ENCODE measurements at regions not wholly inside any gene's neighbourhood (a gene's known extent, or its start where the extent isn't known, plus 50 kb on each side); places are given as distances from the start of the nearest gene placed in this dataset.

GRCh38 chr1:4298361-4299083 lies 355.9 kb upstream of the AJAP1 start:
- WGBS (ENCODE audit: insufficient coverage, low coverage, low lambda C conversion rate, missing lambda C conversion rate), result 51% methylated on average over 10 of the region's 12 CpGs
- ATAC-seq, result no peak
- TF ChIP-seq POLR2A (IDR thresholded peaks at IDR 0.05) (no peak), CTCF (IDR thresholded peaks at IDR 0.05) (no peak)

GRCh38 chr1:4301007-4301406 lies 353.4 kb upstream of the AJAP1 start:
- DNase-seq, result no peak
- Histone ChIP-seq H3K36me3 (no peaks in the 10 kb centered on the region), H3K27ac (no peak overlapping the region), H3K9me3 (no peaks in the 10 kb centered on the region), H3K4me3 (no peak overlapping the region), H3K27me3 (no peaks in the 10 kb centered on the region), H3K4me1 (no peaks in the 10 kb centered on the region)
- no peak for ATAC-seq
- 37% methylated on average over 4 of the region's 8 CpGs for WGBS (ENCODE audit: insufficient coverage, low coverage, low lambda C conversion rate, missing lambda C conversion rate)
- no peak for TF ChIP-seq POLR2A (IDR thresholded peaks at IDR 0.05)
- no peak for TF ChIP-seq CTCF (IDR thresholded peaks at IDR 0.05)
- intact Hi-C loops (cut with DNase I), result no loop called here

More at GRCh38 chr1:4298361-4299083, 355.9 kb upstream of the AJAP1 start:
- H3K4me3 ChIP-seq, result no peak overlapping the region
- no peaks in the 10 kb centered on the region for H3K27me3 ChIP-seq
- intact Hi-C loops (cut with DNase I), result no loop called here
- H3K27ac ChIP-seq, result no peak overlapping the region
- H3K36me3 ChIP-seq, result no peaks in the 10 kb centered on the region
- H3K4me1 ChIP-seq, result no peaks in the 10 kb centered on the region
- no peak for DNase-seq
- no peaks in the 10 kb centered on the region for H3K9me3 ChIP-seq

- DNase-seq, result no peak
- TF ChIP-seq CTCF (IDR thresholded peaks at IDR 0.05) (no peak), POLR2A (IDR thresholded peaks at IDR 0.05) (no peak)
- 53% methylated on average over 4 of the region's 9 CpGs for WGBS (ENCODE audit: insufficient coverage, low coverage, low lambda C conversion rate, missing lambda C conversion rate)
- no peaks in the 10 kb centered on the region for H3K4me1 ChIP-seq
- no peak overlapping the region for H3K4me3 ChIP-seq
- H3K9me3 ChIP-seq, result no peaks in the 10 kb centered on the region
- no peak for ATAC-seq
- H3K36me3 ChIP-seq, result no peaks in the 10 kb centered on the region
- H3K27me3 ChIP-seq, result no peaks in the 10 kb centered on the region
- no peak overlapping the region for H3K27ac ChIP-seq
- intact Hi-C loops (cut with DNase I), result no loop called here
These were observed 351.1 kb upstream of the AJAP1 start for GRCh38 chr1:4303303-4303702.

- no peak overlapping the region for H3K27ac ChIP-seq
- no peaks in the 10 kb centered on the region for H3K36me3 ChIP-seq
- H3K27me3 ChIP-seq, result no peaks in the 10 kb centered on the region
- no peak for ATAC-seq
- WGBS (ENCODE audit: insufficient coverage, low coverage, low lambda C conversion rate, missing lambda C conversion rate), result 24% methylated on average over 4 of the region's 6 CpGs
- DNase-seq, result no peak
- H3K4me1 ChIP-seq, result no peaks in the 10 kb centered on the region
- no peaks in the 10 kb centered on the region for H3K9me3 ChIP-seq
- TF ChIP-seq CTCF (IDR thresholded peaks at IDR 0.05) (no peak), POLR2A (IDR thresholded peaks at IDR 0.05) (no peak)
- intact Hi-C loops (cut with DNase I), result no loop called here
- no peak overlapping the region for H3K4me3 ChIP-seq
These were observed 348.7 kb upstream of the AJAP1 start for GRCh38 chr1:4305526-4306301.

Data from right lobe of liver (tissue), 6 donors.